T-helper 1 cell treated with Interleukin-12 subunit alpha and Interleukin-12 subunit beta and Interleukin-4 antibody, amounts not matched to agents 30 μg/mL and 1 μg/mL, for 36 hours (primary cell): ENCODE measurements at regions not wholly inside any gene's neighbourhood (a gene's known extent, or its start where the extent isn't known, plus 50 kb on each side); places are given as distances from the start of the nearest gene placed in this dataset.

ENCODE experiments used
- H3K27ac Mint-ChIP-seq: one replicate; pipeline ENCODE4 v1.8.0; 2021; ENCODE audit warnings: mild to moderate bottlenecking, mixed read lengths
- H3K27me3 Mint-ChIP-seq: one replicate; pipeline ENCODE4 v1.8.0; 2021; ENCODE audit warnings: low read depth, mixed read lengths
- H3K36me3 Mint-ChIP-seq: one replicate; pipeline ENCODE4 v1.8.0; 2021; ENCODE audit warnings: low read depth, mixed read lengths
- H3K4me1 Mint-ChIP-seq: one replicate; pipeline ENCODE4 v1.8.0; 2021; ENCODE audit warnings: low read depth, mixed read lengths
- H3K4me3 Mint-ChIP-seq: one replicate; pipeline ENCODE4 v1.8.0; 2021; ENCODE audit warnings: mild to moderate bottlenecking, moderate library complexity, mixed read lengths
- H3K9me3 Mint-ChIP-seq: one replicate; pipeline ENCODE4 v1.8.0; 2021; ENCODE audit warnings: mixed read lengths

DNA sequence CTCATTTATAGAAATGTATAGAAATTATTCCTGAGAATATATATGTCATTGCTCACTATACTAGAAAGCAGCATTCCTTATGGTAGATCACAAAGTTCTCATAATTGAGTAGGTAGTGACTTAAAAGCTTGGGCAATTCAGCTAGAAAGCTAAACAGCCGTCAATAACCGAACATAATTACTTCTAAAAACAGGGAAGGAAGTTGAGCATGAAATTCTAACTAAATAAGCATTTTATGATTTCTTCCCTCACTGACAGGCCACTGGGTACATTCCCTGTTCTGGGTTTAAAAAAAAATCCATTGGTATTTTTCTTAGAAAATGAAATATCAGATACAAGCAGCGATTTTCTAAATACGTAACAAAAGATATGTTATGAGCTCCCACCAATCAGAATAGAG lies 91.1 kb upstream of the DAB2 start:
- no peak overlapping the region for H3K4me3 Mint-ChIP-seq
- no peaks in the 10 kb centered on the region for H3K36me3 Mint-ChIP-seq
- H3K27me3 Mint-ChIP-seq: peaks cover 10% of the 10 kb centered on the region
- no peaks in the 10 kb centered on the region for H3K9me3 Mint-ChIP-seq
- no peaks in the 10 kb centered on the region for H3K4me1 Mint-ChIP-seq
- H3K27ac Mint-ChIP-seq: no peak overlapping the region

DNA sequence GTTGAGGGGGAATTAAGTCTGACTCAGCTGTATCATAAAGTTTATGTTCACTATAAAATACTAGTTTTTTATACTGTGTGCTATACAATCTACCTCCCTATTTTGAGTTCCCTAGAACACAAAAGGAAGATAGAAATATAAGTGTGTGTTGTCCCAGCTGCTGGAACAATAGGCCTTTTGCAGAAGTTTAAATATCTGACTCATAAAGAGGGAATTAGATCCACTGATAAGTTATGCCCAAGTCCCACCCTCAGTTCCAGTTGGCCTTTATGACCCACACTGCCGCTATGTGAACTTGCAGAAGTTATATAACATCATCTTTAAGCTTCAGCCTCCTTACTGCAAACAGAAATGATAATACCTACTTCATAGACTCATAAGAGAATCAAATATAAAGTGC lies 88.5 kb upstream of the DAB2 start:
- Mint-ChIP-seq H3K27me3 (peaks cover 20% of the 10 kb centered on the region), H3K9me3 (no peaks in the 10 kb centered on the region), H3K27ac (no peak overlapping the region), H3K4me1 (no peaks in the 10 kb centered on the region), H3K36me3 (no peaks in the 10 kb centered on the region), H3K4me3 (no peak overlapping the region)

DNA sequence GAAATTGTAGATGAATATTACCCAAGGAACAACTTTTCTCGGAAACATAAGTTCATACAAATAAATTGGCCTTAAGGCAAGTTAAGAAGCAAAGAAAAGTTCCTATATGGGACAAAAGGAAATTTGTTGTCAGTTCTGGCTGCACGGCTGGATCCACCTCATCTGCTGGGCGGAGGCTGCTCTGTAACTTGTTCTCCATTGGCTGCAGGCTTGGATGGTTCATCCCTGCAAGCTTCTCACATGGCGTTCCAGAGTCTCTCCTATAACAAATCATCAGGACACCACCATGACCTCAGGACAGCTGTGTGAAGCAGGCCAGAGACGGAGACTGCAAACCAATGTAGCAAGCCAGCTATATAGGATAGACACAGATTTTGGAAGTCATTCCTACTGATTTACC lies 81.4 kb upstream of the DAB2 start:
- Mint-ChIP-seq H3K4me3 (no peak overlapping the region), H3K4me1 (no peaks in the 10 kb centered on the region), H3K36me3 (no peaks in the 10 kb centered on the region), H3K27ac (no peak overlapping the region), H3K9me3 (no peaks in the 10 kb centered on the region), H3K27me3 (peaks cover 12% of the 10 kb centered on the region)

DNA sequence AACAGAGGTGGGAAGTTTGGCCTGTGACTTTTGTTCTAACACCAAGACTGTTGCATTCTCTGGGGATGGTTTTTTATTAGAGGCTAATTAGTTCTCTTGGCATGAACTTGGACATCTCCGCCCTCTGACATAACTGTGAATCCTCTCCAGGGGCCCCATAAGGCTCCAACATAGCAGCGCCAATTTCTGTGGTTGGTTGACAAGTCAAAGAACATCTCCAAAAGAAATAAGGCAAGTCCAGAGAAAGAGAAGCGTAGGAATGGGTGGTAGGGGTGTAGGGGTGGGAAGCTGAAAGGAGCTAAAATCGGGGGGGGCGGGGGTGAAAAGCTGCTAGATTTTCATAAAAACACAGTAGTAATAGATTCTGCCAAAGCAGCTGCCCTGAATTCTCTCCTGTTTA lies 81.0 kb upstream of the DAB2 start:
- H3K27me3 Mint-ChIP-seq: peaks cover 12% of the 10 kb centered on the region
- no peak overlapping the region for H3K27ac Mint-ChIP-seq
- H3K4me1 Mint-ChIP-seq: no peaks in the 10 kb centered on the region
- H3K9me3 Mint-ChIP-seq: no peaks in the 10 kb centered on the region
- no peaks in the 10 kb centered on the region for H3K36me3 Mint-ChIP-seq
- H3K4me3 Mint-ChIP-seq: no peak overlapping the region

DNA sequence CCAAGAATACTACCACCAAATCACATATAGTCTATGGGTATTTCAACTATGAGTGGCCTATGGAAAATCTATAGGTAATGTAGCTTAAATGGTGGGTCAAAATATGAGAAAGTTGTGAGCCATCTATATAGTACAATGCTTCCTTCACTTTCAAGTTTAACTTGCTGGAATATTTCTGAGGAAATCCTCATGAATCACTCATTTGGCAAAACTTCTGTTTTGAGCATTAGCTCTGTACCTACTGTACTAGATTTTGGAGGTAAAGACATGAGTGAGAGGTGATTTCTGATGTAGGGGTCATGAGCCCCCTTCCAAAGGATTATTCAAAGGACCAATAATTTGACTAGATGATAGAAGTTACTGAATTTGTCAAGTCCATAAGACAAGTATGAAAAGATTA lies 80.6 kb upstream of the DAB2 start:
- Mint-ChIP-seq H3K27me3 (peaks cover 7% of the 10 kb centered on the region), H3K4me1 (no peaks in the 10 kb centered on the region), H3K4me3 (no peak overlapping the region), H3K27ac (no peak overlapping the region), H3K9me3 (no peaks in the 10 kb centered on the region), H3K36me3 (no peaks in the 10 kb centered on the region)

DNA sequence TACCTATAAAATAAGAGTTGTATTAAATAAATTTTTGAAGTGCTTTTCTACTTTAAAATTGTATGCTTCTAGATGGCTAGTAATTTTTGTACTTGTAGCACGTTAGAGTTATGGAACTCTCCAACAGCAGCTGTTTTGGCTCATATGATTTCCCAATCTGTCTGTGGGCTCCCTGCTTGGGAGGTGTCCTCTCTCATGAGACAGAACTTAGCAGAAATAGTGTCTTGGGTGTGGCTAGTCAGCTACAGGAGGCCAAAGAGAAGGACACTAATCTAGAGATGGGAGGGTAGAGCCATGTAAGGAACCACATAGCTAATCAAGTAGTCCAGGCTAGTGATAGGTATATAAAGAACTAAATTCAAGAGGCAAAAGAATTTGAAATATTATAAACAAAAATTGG lies 78.4 kb upstream of the DAB2 start:
- Mint-ChIP-seq H3K27ac (no peak overlapping the region), H3K9me3 (no peaks in the 10 kb centered on the region), H3K36me3 (no peaks in the 10 kb centered on the region), H3K4me3 (no peak overlapping the region), H3K27me3 (peaks cover 7% of the 10 kb centered on the region), H3K4me1 (no peaks in the 10 kb centered on the region)

DNA sequence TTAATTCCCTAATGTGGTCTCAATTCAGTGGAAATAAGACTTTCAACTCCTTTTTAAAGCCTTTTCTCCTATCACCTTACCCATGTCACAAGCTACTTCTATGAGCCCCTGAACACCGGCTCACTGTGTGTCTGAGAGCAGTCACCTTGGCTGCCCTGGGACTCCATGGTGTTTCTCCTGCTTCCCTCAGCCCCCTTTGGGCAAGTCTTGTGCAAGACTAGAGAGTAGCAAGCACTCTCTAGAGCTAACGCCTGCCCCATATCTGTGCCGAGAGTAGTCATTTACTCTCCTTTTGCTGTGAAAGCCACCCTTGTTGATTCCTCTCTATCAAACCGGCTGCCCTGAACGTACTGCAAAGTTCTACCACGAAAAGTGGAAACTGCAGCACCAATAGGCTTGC lies 77.9 kb upstream of the DAB2 start:
- Mint-ChIP-seq H3K27me3 (peaks cover 11% of the 10 kb centered on the region), H3K27ac (no peak overlapping the region), H3K36me3 (no peaks in the 10 kb centered on the region), H3K9me3 (no peaks in the 10 kb centered on the region), H3K4me3 (no peak overlapping the region), H3K4me1 (no peaks in the 10 kb centered on the region)

DNA sequence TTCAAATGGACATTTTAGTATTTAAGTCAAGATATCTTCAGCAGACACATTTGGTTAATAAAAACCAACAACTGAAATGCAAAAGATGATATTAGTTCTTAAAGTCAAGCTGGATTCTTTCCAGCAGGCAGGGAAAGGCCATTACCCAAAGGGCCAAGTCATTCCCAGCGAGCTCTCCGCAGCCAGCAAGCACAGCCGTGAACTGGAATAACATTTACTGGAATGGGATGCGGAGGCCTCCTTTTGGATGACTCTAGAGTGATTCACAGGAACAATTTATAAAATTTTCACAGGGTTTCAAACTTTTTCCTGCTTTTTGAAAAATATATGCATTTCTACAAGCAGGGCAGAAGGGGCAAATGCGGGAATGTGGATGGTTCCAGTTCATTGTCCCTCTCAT lies 76.6 kb upstream of the DAB2 start:
- Mint-ChIP-seq H3K27ac (no peak overlapping the region), H3K36me3 (no peaks in the 10 kb centered on the region), H3K27me3 (peaks cover 11% of the 10 kb centered on the region), H3K4me1 (no peaks in the 10 kb centered on the region), H3K9me3 (no peaks in the 10 kb centered on the region), H3K4me3 (no peak overlapping the region)

DNA sequence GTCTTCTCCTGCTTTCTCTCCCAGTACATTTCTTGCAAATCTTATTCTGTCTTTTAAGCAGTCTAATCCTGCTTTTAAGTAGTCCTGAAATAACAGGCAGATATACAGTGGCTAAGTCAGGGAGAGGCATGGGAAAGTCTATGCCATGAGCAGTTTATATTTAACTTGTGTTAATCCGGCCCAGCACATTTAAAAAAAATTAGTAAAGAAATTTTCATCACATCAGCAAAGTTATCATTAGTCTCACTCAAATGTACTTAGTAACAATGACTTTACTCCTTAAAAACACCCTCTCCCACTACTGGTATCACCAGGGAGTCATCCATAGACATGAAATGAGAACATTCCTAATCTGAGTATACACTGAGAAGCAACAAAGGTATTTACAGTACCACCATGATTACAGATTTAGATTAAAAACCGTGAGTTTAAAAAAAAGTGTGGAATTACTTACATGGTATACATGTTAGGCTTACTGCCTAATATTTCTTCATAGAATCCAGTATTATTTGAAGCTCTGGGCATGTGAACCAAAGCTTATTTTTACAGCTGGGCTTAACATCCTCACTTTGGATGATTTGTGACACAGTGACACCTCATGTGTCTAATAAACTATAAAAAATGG lies 75.9 kb upstream of the DAB2 start:
- no peaks in the 10 kb centered on the region for H3K9me3 Mint-ChIP-seq
- peaks cover 11% of the 10 kb centered on the region for H3K27me3 Mint-ChIP-seq
- no peaks in the 10 kb centered on the region for H3K36me3 Mint-ChIP-seq
- no peaks in the 10 kb centered on the region for H3K4me1 Mint-ChIP-seq
- H3K27ac Mint-ChIP-seq: no peak overlapping the region
- no peak overlapping the region for H3K4me3 Mint-ChIP-seq

DNA sequence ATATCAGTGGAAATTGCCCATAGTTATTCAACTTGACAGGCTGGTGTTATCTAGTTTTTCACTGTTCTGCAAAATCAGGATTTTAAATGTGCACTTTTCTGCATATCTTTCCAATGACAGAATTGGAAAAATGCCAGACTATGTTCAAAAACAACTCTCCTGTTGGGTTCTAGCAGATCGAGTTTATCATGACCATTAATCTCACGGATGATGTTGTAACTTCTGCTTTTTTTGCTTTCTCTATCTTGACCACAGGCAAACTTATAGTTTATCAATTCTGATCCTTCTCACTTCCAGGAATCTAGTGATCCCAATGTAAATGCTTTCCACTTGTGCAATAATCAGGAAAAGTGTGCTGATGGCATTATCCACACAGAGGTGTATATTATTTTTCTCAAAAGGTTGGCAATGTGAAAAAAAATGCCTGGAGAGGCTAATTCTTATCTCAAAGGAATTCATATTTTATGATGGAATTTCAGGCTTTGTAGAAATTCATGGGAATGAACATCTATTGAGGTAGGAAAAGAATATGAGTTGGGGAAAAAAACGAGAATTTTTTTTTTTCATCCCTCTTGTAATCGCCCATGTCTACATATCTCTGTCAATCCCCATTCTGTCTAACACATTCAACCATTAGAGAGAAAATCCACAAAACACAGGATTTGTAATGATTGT lies 73.6 kb upstream of the DAB2 start:
- Mint-ChIP-seq H3K4me3 (no peak overlapping the region), H3K9me3 (no peaks in the 10 kb centered on the region), H3K27ac (no peak overlapping the region), H3K27me3 (peaks cover 8% of the 10 kb centered on the region), H3K36me3 (no peaks in the 10 kb centered on the region), H3K4me1 (no peaks in the 10 kb centered on the region)

DNA sequence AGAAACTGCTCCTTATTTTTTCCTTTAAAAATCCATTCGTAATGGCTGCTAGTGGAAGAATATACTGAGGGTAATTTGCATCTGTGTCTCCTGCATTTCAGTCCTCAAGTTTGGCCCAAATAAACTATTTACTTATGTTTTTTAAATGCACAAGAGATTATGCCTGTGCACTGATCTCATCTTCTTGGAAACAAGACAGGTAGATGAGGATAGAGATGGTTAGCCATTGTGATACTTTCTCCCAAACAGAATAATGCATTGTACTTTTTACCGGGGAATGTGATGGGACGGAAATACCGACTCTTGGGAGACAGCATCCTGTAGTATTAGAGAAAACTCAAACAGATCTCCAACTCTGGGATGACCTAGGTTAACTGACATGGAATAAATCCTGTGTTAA lies 72.5 kb upstream of the DAB2 start:
- H3K27ac Mint-ChIP-seq: no peak overlapping the region
- no peak overlapping the region for H3K4me3 Mint-ChIP-seq
- H3K9me3 Mint-ChIP-seq: no peaks in the 10 kb centered on the region
- no peaks in the 10 kb centered on the region for H3K36me3 Mint-ChIP-seq
- H3K27me3 Mint-ChIP-seq: peaks cover 8% of the 10 kb centered on the region
- no peaks in the 10 kb centered on the region for H3K4me1 Mint-ChIP-seq

DNA sequence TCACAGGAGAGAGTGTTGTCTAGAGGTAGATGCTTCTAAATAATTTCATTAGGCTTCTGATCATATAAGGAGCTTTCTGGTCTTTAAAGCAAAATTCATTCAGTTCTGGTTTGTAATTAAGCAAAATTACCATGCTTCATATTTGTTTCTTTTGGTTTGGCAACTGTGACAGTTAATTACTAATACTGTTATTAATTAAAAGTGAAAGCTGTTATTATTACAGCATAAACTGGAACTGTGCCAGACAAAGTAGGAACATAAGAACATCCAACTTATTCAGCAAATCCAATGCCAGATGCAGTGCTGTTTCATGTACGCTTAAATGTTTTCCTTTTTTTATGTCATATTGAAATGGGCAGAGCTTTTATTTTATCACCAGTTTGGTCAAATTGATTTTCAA lies 70.4 kb upstream of the DAB2 start:
- Mint-ChIP-seq H3K27me3 (peaks cover 8% of the 10 kb centered on the region), H3K9me3 (no peaks in the 10 kb centered on the region), H3K4me1 (no peaks in the 10 kb centered on the region), H3K27ac (no peak overlapping the region), H3K36me3 (no peaks in the 10 kb centered on the region), H3K4me3 (no peak overlapping the region)

DNA sequence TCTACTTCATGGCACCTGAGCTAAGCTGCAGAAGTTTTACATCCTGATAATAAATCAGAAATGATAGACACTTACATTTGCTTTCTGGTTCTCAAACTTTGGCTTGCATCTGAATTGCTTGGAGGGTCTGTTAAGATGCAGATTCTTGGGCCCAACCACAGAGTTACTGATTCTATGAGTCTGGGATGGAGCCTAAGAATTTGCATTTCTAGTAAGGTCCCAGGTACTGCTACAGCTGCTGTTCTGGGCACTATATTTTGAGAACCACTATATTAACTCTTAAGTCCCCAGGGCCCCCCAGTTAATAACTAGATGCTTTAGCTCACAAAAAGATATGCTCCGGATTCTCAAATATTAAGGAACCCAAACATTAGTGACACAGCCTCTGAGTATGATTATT lies 69.8 kb upstream of the DAB2 start:
- H3K27me3 Mint-ChIP-seq: peaks cover 8% of the 10 kb centered on the region
- no peaks in the 10 kb centered on the region for H3K4me1 Mint-ChIP-seq
- no peak overlapping the region for H3K27ac Mint-ChIP-seq
- no peaks in the 10 kb centered on the region for H3K36me3 Mint-ChIP-seq
- peaks cover 3% of the 10 kb centered on the region for H3K9me3 Mint-ChIP-seq
- H3K4me3 Mint-ChIP-seq: no peak overlapping the region

DNA sequence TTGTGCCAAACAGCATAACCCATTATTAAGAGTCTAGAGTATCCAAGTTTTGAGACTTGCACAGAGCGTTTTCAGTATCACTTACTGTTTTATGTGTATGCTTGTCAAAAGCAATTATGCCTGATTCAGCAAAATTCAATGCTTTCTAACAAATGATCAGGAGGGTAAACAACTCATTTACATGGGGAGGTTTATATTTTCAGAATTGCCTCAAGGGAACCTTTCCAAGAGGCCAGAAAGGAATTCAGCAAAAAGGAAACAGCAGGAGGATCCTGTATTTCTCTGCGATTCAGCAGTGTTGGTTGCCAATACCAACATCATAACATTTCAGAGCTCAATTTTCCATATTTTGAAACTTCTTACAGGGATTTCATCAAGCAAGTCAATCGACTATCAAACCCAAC lies 69.3 kb upstream of the DAB2 start:
- Mint-ChIP-seq H3K36me3 (no peaks in the 10 kb centered on the region), H3K9me3 (peaks cover 3% of the 10 kb centered on the region), H3K27ac (no peak overlapping the region), H3K4me3 (no peak overlapping the region), H3K4me1 (no peaks in the 10 kb centered on the region), H3K27me3 (peaks cover 8% of the 10 kb centered on the region)

DNA sequence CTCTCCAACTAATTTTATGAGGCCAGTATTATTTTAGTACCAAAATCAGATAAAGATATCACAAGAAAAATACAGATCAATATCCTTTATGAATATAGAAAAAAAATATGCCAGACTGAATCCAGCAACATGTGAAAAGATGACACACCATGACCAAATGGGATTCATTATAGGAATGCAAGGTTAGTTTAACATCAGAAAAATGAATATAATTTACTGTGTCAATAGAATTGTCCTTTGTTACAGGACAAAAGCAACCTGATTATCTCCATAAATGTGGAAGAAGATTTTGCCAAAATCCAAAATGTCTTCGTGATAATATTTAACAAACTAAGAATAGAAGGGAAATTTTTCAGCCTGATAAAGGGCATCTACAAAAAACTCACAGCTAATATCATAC lies 66.4 kb upstream of the DAB2 start:
- H3K36me3 Mint-ChIP-seq: no peaks in the 10 kb centered on the region
- H3K4me3 Mint-ChIP-seq: no peak overlapping the region
- no peaks in the 10 kb centered on the region for H3K27me3 Mint-ChIP-seq
- H3K4me1 Mint-ChIP-seq: no peaks in the 10 kb centered on the region
- H3K9me3 Mint-ChIP-seq: peaks cover 3% of the 10 kb centered on the region
- no peak overlapping the region for H3K27ac Mint-ChIP-seq

DNA sequence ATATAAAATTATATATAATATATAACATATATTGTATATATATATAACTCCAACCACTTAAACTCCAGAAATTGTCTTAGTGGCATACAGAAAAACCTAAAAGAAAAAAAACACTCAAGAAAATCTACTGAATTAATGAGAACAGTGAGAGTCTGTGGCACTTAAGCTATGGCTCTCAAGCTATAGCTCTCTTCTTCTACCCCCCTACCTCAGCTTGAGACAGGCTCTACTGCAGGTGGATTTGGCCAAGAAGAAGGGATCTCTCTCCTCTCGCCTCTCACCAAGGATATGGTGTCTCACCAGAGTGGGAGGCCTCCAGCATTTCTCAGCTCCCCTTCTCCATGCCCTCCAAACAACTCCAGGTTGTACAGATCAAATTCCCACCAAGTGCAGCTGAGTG lies 64.5 kb upstream of the DAB2 start:
- no peaks in the 10 kb centered on the region for H3K36me3 Mint-ChIP-seq
- H3K27ac Mint-ChIP-seq: no peak overlapping the region
- peaks cover 3% of the 10 kb centered on the region for H3K9me3 Mint-ChIP-seq
- H3K4me1 Mint-ChIP-seq: no peaks in the 10 kb centered on the region
- no peak overlapping the region for H3K4me3 Mint-ChIP-seq
- H3K27me3 Mint-ChIP-seq: peaks cover 3% of the 10 kb centered on the region
